Keratinocyte (primary cell): ENCODE measurements at regions not wholly inside any gene's neighbourhood (a gene's known extent, or its start where the extent isn't known, plus 50 kb on each side); places are given as distances from the start of the nearest gene placed in this dataset.

Experiments
- EZH2 ChIP-seq: IDR thresholded peaks from one replicate; pipeline ENCODE4 v1.6.1; 2012; ENCODE audit warnings: inconsistent platforms, mild to moderate bottlenecking, low read length, moderate library complexity
- TF ChIP-seq, protein P1 (sequence below), 3 experiments: IDR thresholded peaks in 1 of 3; conservative IDR thresholded peaks in 1 of 3; optimal IDR thresholded peaks in 1 of 3; 2 replicates in 2 of 3; 3 replicates in 1 of 3; pipeline versions ENCODE3 to v1.5.1; 2011; ENCODE audit warnings: low read length in 3 of 3, mild to moderate bottlenecking in 3 of 3, moderate library complexity in 2 of 3, control low read depth in 1 of 3, inconsistent platforms in 1 of 3; ENCODE audit not compliant: insufficient read depth in 2 of 3; ENCODE audit errors: extremely low read depth in 1 of 3

DNA sequence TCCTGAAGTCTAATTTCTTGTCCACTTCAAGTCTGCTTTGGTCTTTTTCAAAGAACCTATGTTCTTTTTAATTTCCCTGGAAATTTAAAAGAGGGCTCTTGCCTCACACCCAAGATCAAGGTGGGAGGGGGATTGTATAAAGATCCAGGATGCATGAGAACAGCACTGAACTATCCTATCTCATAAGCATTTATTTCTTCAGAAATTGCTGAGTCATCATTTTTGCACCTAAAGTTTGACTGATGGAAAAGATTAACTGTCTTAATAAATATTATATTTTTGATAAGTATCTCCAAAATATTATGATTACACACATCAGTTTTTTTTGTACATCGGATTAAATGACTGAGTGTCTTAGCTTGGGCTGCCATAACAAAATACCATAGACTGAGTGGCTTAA lies 90.5 kb downstream of the RPS24 start:
- TF ChIP-seq, protein P1, sequence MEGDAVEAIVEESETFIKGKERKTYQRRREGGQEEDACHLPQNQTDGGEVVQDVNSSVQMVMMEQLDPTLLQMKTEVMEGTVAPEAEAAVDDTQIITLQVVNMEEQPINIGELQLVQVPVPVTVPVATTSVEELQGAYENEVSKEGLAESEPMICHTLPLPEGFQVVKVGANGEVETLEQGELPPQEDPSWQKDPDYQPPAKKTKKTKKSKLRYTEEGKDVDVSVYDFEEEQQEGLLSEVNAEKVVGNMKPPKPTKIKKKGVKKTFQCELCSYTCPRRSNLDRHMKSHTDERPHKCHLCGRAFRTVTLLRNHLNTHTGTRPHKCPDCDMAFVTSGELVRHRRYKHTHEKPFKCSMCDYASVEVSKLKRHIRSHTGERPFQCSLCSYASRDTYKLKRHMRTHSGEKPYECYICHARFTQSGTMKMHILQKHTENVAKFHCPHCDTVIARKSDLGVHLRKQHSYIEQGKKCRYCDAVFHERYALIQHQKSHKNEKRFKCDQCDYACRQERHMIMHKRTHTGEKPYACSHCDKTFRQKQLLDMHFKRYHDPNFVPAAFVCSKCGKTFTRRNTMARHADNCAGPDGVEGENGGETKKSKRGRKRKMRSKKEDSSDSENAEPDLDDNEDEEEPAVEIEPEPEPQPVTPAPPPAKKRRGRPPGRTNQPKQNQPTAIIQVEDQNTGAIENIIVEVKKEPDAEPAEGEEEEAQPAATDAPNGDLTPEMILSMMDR (optimal IDR thresholded peaks at IDR 0.05 in 1 of 3, IDR thresholded peaks at IDR 0.05 in 1 of 3, conservative IDR thresholded peaks at IDR 0.05 in 1 of 3; ENCODE audit: extremely low read depth in 1 of 3, insufficient read depth in 2 of 3, low read length in 3 of 3): no peak
- TF ChIP-seq EZH2: no peak
